GM12878 (cell line): ENCODE measurements at regions not wholly inside any gene's neighbourhood (a gene's known extent, or its start where the extent isn't known, plus 50 kb on each side); places are given as distances from the start of the nearest gene placed in this dataset.
"Not testable (repeated sequence)": the region's sequence is repeated elsewhere in the genome, so short reads cannot be mapped to it uniquely, and the experiment has no call there.

Source experiments
- ATAC-seq: fragments of 200-7000 bp; cut with Tn5 transposase; 3 replicates; pipeline ENCODE4 v1.9.1; 2020; ENCODE audit warnings: mild to moderate bottlenecking, moderate library complexity
- BruUV-seq: library from RNA; stranded (reverse); fragments of 400-500 nt; replicated peaks from 2 replicates; lab custom pipeline; 2021; lab: Mats Ljungman, UMichigan
- CTCF ChIA-PET: fragments of 300-600 bp; sonication (Branson Sonifier 250); formaldehyde crosslinking; extraction: SDS; loops from one replicate; lab custom pipeline; 2021; ENCODE audit warnings: inconsistent platforms; lab: Yijun Ruan, JAX
- POLR2A ChIA-PET: fragments of 350-600 bp; formaldehyde crosslinking; extraction: SDS; loops from one replicate; lab custom pipeline; 2021; ENCODE audit warnings: inconsistent platforms; lab: Charles Lee
- RAD21 ChIA-PET: fragments of 300-600 bp; sonication (Branson Sonifier 250); formaldehyde crosslinking; loops from one replicate; lab custom pipeline; 2023; ENCODE audit warnings: antibody characterized with exemption; ENCODE audit not compliant: unreplicated experiment; lab: Charles Lee
- SMC1A ChIA-PET: fragments of 300-600 bp; sonication (Branson Sonifier 250); formaldehyde crosslinking; loops from one replicate; lab custom pipeline; 2023; ENCODE audit not compliant: unreplicated experiment, uncharacterized antibody; lab: Charles Lee
- DNase-seq: peaks from one replicate; pipeline ENCODE4 v3.0.0-alpha.2; 2011; ENCODE audit warnings: low read depth, low spot score
- FAIRE-seq: peaks from 3 replicates; lab custom pipeline; 2011; peaks lifted over from hg19 to GRCh38; lab: Jason Lieb, UNC
- H2AFZ ChIP-seq: 2 replicates; pipeline ENCODE4 v1.6.0; 2011; ENCODE audit warnings: low read depth, low read length, control low read depth; ENCODE audit not compliant: control insufficient read depth
- H3K27ac ChIP-seq: 2 replicates; pipeline ENCODE4 v1.5.1; 2011; ENCODE audit warnings: control low read depth; ENCODE audit not compliant: control insufficient read depth, insufficient read depth
- H3K27me3 ChIP-seq, 2 experiments: replicated peaks in 1 of 2; 2 replicates each; pipeline versions ENCODE4 v1.6.0 to v1.6.1; 2011; ENCODE audit warnings: low read length in 1 of 2; ENCODE audit not compliant: control insufficient read depth in 2 of 2, insufficient read depth in 2 of 2
- H3K36me3 ChIP-seq, 2 experiments: 2 replicates each; pipeline ENCODE4 v1.5.1; 2011; ENCODE audit warnings: low read length in 1 of 2; ENCODE audit not compliant: control insufficient read depth in 2 of 2, insufficient read depth in 2 of 2
- H3K4me1 ChIP-seq: 2 replicates; pipeline ENCODE4 v1.6.1; 2011; ENCODE audit warnings: mild to moderate bottlenecking, low read length, moderate library complexity, mixed read lengths; ENCODE audit not compliant: control insufficient read depth, insufficient read depth
- H3K4me2 ChIP-seq: 2 replicates; pipeline ENCODE4 v1.6.0; 2011; ENCODE audit warnings: control low read depth; ENCODE audit not compliant: control insufficient read depth, insufficient read depth
- H3K4me3 ChIP-seq: fragments of 200-600 bp; sonication (generic); 2 replicates; pipeline ENCODE4 v1.5.1; 2016
- H3K79me2 ChIP-seq: 2 replicates; pipeline ENCODE4 v1.6.0; 2011; ENCODE audit warnings: low read length; ENCODE audit not compliant: control insufficient read depth, insufficient read depth
- H3K9ac ChIP-seq: 2 replicates; pipeline ENCODE4 v1.8.0; 2011; ENCODE audit warnings: low read length, control low read depth, mixed read lengths; ENCODE audit not compliant: control insufficient read depth, insufficient read depth
- H3K9me3 ChIP-seq: replicated peaks from 3 replicates; pipeline ENCODE4 v1.5.1; 2011; ENCODE audit warnings: mild to moderate bottlenecking, low read length; ENCODE audit not compliant: control insufficient read depth, insufficient read depth
- H4K20me1 ChIP-seq: 2 replicates; pipeline ENCODE4 v1.6.0; 2011; ENCODE audit not compliant: control insufficient read depth, insufficient read depth
- WGBS: methylation state at CpG from one replicate; pipeline ENCODE4 v1.1.6; 2016; ENCODE audit warnings: low lambda C conversion rate; ENCODE audit not compliant: insufficient replicate concordance, insufficient coverage; ENCODE audit errors: missing lambda C conversion rate; 5-methylcytosine and 5-hydroxymethylcytosine counted together
- in situ Hi-C: fragments of 300-500 bp; cut with MboI; formaldehyde crosslinking; loops from 9 replicates; pipeline ENCODE4 v1.14.3; 2018; ENCODE audit warnings: mixed read lengths
- intact Hi-C: fragments of 100-400 bp; cut with micrococcal nuclease; formaldehyde crosslinking; loops from one replicate; pipeline ENCODE4 v1.14.2; 2022; ENCODE audit not compliant: unreplicated experiment

DNA sequence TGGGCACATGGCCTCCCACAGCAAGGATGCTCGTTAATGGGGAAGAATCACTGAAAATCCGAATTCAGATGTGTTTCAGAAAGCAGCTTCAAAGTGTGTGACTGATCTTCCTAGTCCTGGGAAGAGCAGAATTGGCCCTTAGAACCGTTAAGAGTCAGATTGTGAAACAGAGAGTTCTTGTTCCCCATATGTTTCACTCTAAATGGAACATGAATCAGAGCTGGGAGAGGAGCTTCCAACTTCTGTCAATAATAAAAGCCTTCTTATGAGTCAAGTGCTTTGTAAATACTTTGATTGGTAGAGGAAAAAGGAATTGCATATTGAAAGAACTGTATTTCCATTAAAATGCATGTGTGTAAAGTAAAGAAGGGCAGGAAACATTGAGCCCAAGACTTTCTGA lies 256.1 kb upstream of the PLGLB1 start:
- WGBS, result no CpG with 5 or more reads among the region's 3 CpGs
- DNase-seq, FAIRE-seq, H3K36me3 ChIP-seq, H3K4me1 ChIP-seq, ATAC-seq, SMC1A ChIA-PET, H3K27ac ChIP-seq, H3K9ac ChIP-seq, H2AFZ ChIP-seq, intact Hi-C loops, H4K20me1 ChIP-seq, H3K4me2 ChIP-seq, POLR2A ChIA-PET, H3K27me3 ChIP-seq, in situ Hi-C loops, BruUV-seq, H3K9me3 ChIP-seq, RAD21 ChIA-PET, H3K4me3 ChIP-seq, CTCF ChIA-PET, H3K79me2 ChIP-seq: not testable (repeated sequence)

- H3K79me2 ChIP-seq, BruUV-seq, SMC1A ChIA-PET, H3K27me3 ChIP-seq, H3K36me3 ChIP-seq, H3K27ac ChIP-seq, H3K4me1 ChIP-seq, H3K9ac ChIP-seq, intact Hi-C loops, RAD21 ChIA-PET, CTCF ChIA-PET, H3K9me3 ChIP-seq, H2AFZ ChIP-seq, FAIRE-seq, H4K20me1 ChIP-seq, ATAC-seq, H3K4me2 ChIP-seq, POLR2A ChIA-PET, in situ Hi-C loops, H3K4me3 ChIP-seq, DNase-seq: not testable (repeated sequence)
- 54% methylated on average over 4 of the region's 10 CpGs for WGBS
Observed at GRCh38 chr2:87280596-87281355, 259.1 kb upstream of the PLGLB1 start.

- H3K79me2 ChIP-seq, BruUV-seq, POLR2A ChIA-PET, in situ Hi-C loops, intact Hi-C loops, CTCF ChIA-PET, SMC1A ChIA-PET, ATAC-seq, H2AFZ ChIP-seq, FAIRE-seq, H3K4me1 ChIP-seq, H3K4me2 ChIP-seq, H3K27me3 ChIP-seq, H3K4me3 ChIP-seq, H4K20me1 ChIP-seq, H3K36me3 ChIP-seq, RAD21 ChIA-PET, H3K9ac ChIP-seq, H3K27ac ChIP-seq, H3K9me3 ChIP-seq, DNase-seq: not testable (repeated sequence)
- 73% methylated on average over 15 of the region's 18 CpGs for WGBS
Observed at GRCh38 chr2:87283735-87284470, 262.3 kb upstream of the PLGLB1 start.

DNA sequence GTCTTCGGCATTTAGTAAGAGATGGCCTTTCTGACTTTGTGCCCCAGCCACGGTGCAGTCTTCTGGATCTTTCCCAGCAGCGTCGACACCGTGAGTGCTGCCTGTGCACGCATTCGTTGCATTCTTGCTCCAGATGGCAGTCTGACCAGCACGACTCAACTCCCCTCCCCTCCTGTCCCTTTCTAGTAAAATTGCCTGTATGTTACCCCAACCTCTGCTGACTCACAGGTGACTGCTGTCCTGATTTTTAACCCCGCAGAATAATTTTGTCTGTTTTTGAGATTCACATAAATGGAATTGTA lies 262.8 kb upstream of the PLGLB1 start:
- H3K27ac ChIP-seq, H3K9ac ChIP-seq, H3K27me3 ChIP-seq, SMC1A ChIA-PET, RAD21 ChIA-PET, CTCF ChIA-PET, H3K79me2 ChIP-seq, BruUV-seq, in situ Hi-C loops, intact Hi-C loops, FAIRE-seq, H3K4me1 ChIP-seq, ATAC-seq, H4K20me1 ChIP-seq, H3K36me3 ChIP-seq, DNase-seq, POLR2A ChIA-PET, H3K9me3 ChIP-seq, H3K4me3 ChIP-seq, H2AFZ ChIP-seq, H3K4me2 ChIP-seq: not testable (repeated sequence)
- WGBS, result no CpG with 5 or more reads among the region's 9 CpGs
